Thyroid gland (tissue), 4 donors: ENCODE measurements at regions not wholly inside any gene's neighbourhood (a gene's known extent, or its start where the extent isn't known, plus 50 kb on each side); places are given as distances from the start of the nearest gene placed in this dataset.

ENCODE experiments used
- DNase-seq, 2 donors: peaks; one replicate each; pipeline ENCODE4 v3.0.0-alpha.2; 2019
- H3K27ac ChIP-seq, 3 donors: fragments of 200-600 bp; sonication (generic); 1 replicate in 2 of 3; 2 replicates in 1 of 3; pipeline ENCODE4 v1.5.1; 2016 to 2019; ENCODE audit warnings: mild to moderate bottlenecking in 1 of 3, moderate library complexity in 1 of 3
- H3K27me3 ChIP-seq: fragments of 200-600 bp; sonication (generic); one replicate; pipeline ENCODE4 v1.5.1; 2019
- H3K36me3 ChIP-seq, 2 donors: fragments of 200-600 bp; sonication (generic); one replicate each; pipeline ENCODE4 v1.5.1; 2016 to 2019
- H3K4me1 ChIP-seq, 2 donors: fragments of 200-600 bp; sonication (generic); one replicate each; pipeline ENCODE4 v1.5.1; 2017 to 2019
- H3K4me3 ChIP-seq, 3 donors: fragments of 200-600 bp; sonication (generic); replicated peaks in 1 of 3; 1 replicate in 2 of 3; 2 replicates in 1 of 3; pipeline ENCODE4 v1.5.1; 2016; ENCODE audit warnings: mild to moderate bottlenecking in 1 of 3
- H3K9me3 ChIP-seq: fragments of 200-600 bp; sonication (generic); one replicate; pipeline ENCODE4 v1.5.1; 2017
- POLR2A ChIP-seq, 2 donors: fragments of 450-650 bp; IDR thresholded peaks; one replicate each; pipeline ENCODE4 v1.6.1; 2017; ENCODE audit warnings: antibody characterized with exemption in 2 of 2, mild to moderate bottlenecking in 2 of 2, moderate library complexity in 1 of 2
- WGBS, 2 donors: methylation state at CpG; one replicate each; pipeline ENCODE4 v1.1.5; 2017; 5-methylcytosine and 5-hydroxymethylcytosine counted together
- intact Hi-C: fragments of 100-400 bp; cut with DNase I; formaldehyde crosslinking; loops from one replicate; pipeline ENCODE4 v1.15.1; 2023
- TF ChIP-seq, protein P1 (sequence below), 6 experiments: fragments of 200-600 bp in 3 of 6; fragments of 450-650 bp in 3 of 6; sonication (generic) in 3 of 6; IDR thresholded peaks; one replicate each; pipeline ENCODE4 v1.5.1; 2016 to 2019; ENCODE audit warnings: antibody characterized with exemption in 6 of 6, mild to moderate bottlenecking in 2 of 6, inconsistent platforms in 1 of 6, moderate library complexity in 1 of 6

DNA sequence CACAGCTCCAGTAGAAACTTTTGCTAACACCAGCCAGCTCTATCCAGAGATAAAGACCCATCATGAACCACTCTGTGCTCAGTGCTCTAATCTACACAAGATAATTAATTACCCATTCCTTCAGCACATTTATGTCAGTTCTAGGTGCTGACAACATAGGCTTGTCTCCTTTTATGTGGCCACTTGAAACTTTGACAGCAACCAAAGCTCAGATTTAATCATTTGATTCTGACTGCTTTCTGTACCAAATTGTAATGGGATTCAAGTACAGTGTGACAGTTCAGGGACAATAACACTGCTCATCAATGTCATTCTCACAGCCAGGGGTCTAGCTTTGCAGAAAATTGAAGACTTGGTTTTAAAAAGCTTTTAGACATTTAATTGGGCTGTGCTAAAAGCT is 266.6 kb downstream of the KCTD12 start:
- Histone ChIP-seq H3K27me3 (no peaks in the 10 kb centered on the region), H3K27ac (no peak overlapping the region), H3K36me3 (no peaks in the 10 kb centered on the region), H3K4me3 (no peak overlapping the region), H3K4me1 (no peaks in the 10 kb centered on the region), H3K9me3 (no peaks in the 10 kb centered on the region)
- intact Hi-C loops, result no loop called here
- TF ChIP-seq POLR2A (IDR thresholded peaks at IDR 0.05), result no peak
- no peak for DNase-seq

DNA sequence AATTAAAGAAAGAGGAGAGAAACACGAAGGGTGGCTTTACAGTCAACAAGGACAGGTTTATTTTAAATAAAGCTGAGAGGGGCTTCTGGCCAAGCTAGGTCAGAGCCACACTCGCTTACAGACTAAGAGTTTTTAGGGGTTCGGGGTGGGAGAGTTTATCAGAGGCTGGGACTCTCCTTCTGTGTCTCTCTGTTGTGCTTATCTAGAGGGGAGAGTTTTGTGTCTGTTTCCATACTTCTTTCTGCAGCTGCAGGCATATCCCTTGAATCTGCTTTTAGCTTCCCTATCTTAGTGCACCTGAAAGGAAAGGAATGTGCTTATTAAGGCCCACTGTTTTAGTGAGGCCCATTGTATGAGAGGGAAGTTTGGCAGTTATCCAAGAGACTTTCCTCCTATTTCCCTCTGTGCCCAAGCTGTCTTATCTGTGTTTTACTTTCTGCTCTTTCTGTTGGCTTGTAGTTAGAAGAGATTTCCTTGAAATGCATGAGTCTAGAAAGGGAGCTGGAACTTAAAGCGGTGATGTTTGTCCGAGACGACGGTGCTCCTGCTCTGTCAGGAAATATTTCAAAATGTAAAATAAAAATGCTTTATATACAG is 275.3 kb downstream of the KCTD12 start:
- WGBS, 2 donors, result 74 to 77% methylated on average over 7 of the region's 7 CpGs
- DNase-seq, result no peak
- intact Hi-C loops, result no loop called here

DNA sequence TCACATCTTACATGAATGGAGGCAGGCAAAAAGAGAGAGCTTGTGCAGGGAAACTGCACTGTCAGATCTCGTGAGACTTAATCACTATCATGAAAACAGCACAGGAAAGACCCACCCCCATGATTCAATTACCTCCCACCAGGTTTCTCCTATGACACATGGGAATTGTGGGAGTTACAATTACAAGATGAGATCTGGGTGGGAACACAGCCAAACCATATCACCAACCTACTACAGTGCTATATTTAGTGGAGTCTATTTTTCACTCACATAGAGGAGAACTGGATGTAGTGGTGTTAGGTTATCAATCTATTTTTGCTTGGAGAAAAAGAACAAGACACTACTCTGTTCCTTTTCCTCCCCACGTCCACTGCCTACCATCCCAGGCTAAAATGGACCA is 276.6 kb downstream of the KCTD12 start:
- WGBS, 2 donors, result 72 to 79% methylated on average over 2 of the region's 2 CpGs

More for the DNA sequence above, 275.3 kb downstream of the KCTD12 start:
- H3K4me3 ChIP-seq, result no peak overlapping the region
- no peak overlapping the region for H3K27ac ChIP-seq
- H3K9me3 ChIP-seq, result no peaks in the 10 kb centered on the region
- no peaks in the 10 kb centered on the region for H3K4me1 ChIP-seq
- TF ChIP-seq, protein P1, sequence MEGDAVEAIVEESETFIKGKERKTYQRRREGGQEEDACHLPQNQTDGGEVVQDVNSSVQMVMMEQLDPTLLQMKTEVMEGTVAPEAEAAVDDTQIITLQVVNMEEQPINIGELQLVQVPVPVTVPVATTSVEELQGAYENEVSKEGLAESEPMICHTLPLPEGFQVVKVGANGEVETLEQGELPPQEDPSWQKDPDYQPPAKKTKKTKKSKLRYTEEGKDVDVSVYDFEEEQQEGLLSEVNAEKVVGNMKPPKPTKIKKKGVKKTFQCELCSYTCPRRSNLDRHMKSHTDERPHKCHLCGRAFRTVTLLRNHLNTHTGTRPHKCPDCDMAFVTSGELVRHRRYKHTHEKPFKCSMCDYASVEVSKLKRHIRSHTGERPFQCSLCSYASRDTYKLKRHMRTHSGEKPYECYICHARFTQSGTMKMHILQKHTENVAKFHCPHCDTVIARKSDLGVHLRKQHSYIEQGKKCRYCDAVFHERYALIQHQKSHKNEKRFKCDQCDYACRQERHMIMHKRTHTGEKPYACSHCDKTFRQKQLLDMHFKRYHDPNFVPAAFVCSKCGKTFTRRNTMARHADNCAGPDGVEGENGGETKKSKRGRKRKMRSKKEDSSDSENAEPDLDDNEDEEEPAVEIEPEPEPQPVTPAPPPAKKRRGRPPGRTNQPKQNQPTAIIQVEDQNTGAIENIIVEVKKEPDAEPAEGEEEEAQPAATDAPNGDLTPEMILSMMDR (IDR thresholded peaks at IDR 0.05), result no peak
- no peak for TF ChIP-seq POLR2A (IDR thresholded peaks at IDR 0.05)
- H3K36me3 ChIP-seq, result no peaks in the 10 kb centered on the region
- no peaks in the 10 kb centered on the region for H3K27me3 ChIP-seq

DNA sequence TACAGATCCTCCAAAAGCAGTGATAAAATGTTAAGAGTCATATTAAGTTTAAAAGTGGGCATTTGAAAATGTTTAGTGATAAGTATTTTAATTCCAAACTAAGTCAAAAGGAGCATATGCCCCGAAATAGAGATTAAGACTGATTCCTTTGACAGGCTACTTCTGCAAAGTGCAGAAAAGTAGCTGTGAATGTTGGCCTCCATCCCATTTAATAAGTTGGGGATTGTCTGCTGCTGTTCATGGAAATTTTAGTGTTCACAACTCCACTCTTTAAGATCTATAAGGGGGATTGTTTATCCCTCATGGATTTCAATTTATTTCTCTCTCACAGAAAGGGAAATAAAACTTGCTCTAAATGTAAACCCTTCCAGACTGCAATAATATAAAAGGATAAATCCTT is 278.3 kb downstream of the KCTD12 start:
- H3K27ac ChIP-seq, result no peak overlapping the region
- intact Hi-C loops, result no loop called here
- H3K9me3 ChIP-seq, result no peaks in the 10 kb centered on the region
- DNase-seq, result no peak
- H3K4me1 ChIP-seq, result no peaks in the 10 kb centered on the region
- WGBS, 2 donors, result 75 to 84% methylated on average over 1 of the region's 1 CpG
- TF ChIP-seq, protein P1 (IDR thresholded peaks at IDR 0.05), result no peak
- no peak for TF ChIP-seq POLR2A (IDR thresholded peaks at IDR 0.05)
- H3K27me3 ChIP-seq, result no peaks in the 10 kb centered on the region
- H3K36me3 ChIP-seq, result no peaks in the 10 kb centered on the region
- no peak overlapping the region for H3K4me3 ChIP-seq

More for the DNA sequence above, 276.6 kb downstream of the KCTD12 start:
- TF ChIP-seq, protein P1 (IDR thresholded peaks at IDR 0.05), result no peak
- no peak for TF ChIP-seq POLR2A (IDR thresholded peaks at IDR 0.05)
- intact Hi-C loops, result no loop called here
- H3K9me3 ChIP-seq, result no peaks in the 10 kb centered on the region
- no peaks in the 10 kb centered on the region for H3K36me3 ChIP-seq
- no peaks in the 10 kb centered on the region for H3K27me3 ChIP-seq
- no peak overlapping the region for H3K4me3 ChIP-seq
- no peak overlapping the region for H3K27ac ChIP-seq
- DNase-seq, result no peak
- no peaks in the 10 kb centered on the region for H3K4me1 ChIP-seq

DNA sequence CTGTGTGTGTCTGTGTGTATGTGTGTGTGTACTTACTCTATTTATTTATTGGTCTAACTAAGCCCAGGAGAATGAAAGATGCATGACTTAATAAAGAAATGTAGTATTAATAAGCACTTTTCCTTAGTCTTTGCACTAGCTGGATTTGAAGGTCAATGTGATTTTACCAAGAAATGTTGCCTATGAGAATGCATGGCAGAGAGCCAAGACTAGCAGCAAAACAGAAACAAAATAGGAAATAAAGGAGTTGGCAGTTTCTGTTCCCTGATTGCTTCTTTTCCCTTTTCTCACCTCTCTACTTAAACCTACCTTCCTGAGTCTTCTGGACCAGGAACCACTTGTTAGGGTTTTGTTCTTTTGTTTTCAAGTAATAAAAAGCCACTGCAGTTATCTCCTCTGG is 286.1 kb downstream of the KCTD12 start:
- no peaks in the 10 kb centered on the region for H3K36me3 ChIP-seq
- no peaks in the 10 kb centered on the region for H3K27me3 ChIP-seq
- no peaks in the 10 kb centered on the region for H3K4me1 ChIP-seq
- H3K9me3 ChIP-seq, result no peaks in the 10 kb centered on the region
- DNase-seq, result no peak
- intact Hi-C loops, result no loop called here
- no peak overlapping the region for H3K4me3 ChIP-seq
- no peak overlapping the region for H3K27ac ChIP-seq
- TF ChIP-seq POLR2A (IDR thresholded peaks at IDR 0.05), result no peak
- TF ChIP-seq, protein P1 (IDR thresholded peaks at IDR 0.05), result no peak

DNA sequence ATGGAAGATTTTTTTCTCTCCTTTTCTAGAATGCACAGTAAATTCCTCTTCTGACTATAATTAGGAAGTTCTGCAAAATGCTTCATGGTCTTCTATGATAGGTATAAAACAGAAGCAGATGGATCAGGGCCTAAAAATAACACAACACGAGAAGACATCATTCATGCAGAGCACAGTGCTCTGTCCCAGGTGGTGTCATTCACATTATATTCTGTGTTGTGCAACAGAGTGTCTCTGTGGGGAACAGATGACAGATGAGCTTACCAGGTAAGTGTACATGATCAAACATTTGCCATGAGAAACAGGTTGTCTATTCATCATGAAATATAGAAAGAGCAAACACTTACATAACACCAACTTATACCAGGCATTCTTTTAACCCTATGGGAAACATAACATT is 288.3 kb downstream of the KCTD12 start:
- Histone ChIP-seq H3K9me3 (no peaks in the 10 kb centered on the region), H3K4me1 (no peaks in the 10 kb centered on the region), H3K27me3 (no peaks in the 10 kb centered on the region), H3K4me3 (no peak overlapping the region), H3K27ac (no peak overlapping the region), H3K36me3 (no peaks in the 10 kb centered on the region)
- intact Hi-C loops, result no loop called here
- DNase-seq, result no peak
- TF ChIP-seq, protein P1 (IDR thresholded peaks at IDR 0.05), result no peak
- no peak for TF ChIP-seq POLR2A (IDR thresholded peaks at IDR 0.05)
- 52 to 57% methylated on average over 1 of the region's 1 CpG for WGBS, 2 donors
